Neural progenitor cell (in vitro differentiated cells): ENCODE measurements at regions not wholly inside any gene's neighbourhood (a gene's known extent, or its start where the extent isn't known, plus 50 kb on each side); places are given as distances from the start of the nearest gene placed in this dataset.

Experiments used
- EZH2 ChIP-seq: fragments of 200-600 bp; sonication (generic); IDR thresholded peaks from 2 replicates; pipeline ENCODE4 v1.6.1; 2017; ENCODE audit warnings: antibody characterized with exemption, mild to moderate bottlenecking, moderate library complexity
- EZH2phosphoT487 ChIP-seq: fragments of 200-600 bp; sonication (generic); IDR thresholded peaks from 2 replicates; pipeline ENCODE4 v1.6.1; 2017; ENCODE audit warnings: antibody characterized with exemption
- TF ChIP-seq, protein P1 (sequence below): fragments of 200-600 bp; sonication (generic); IDR thresholded peaks from 2 replicates; pipeline ENCODE4 v1.5.1; 2017; ENCODE audit warnings: antibody characterized with exemption, mild to moderate bottlenecking

GRCh38 chr16:73485880-73486279 lies 438.0 kb upstream of the ZFHX3 start:
- TF ChIP-seq, protein P1, sequence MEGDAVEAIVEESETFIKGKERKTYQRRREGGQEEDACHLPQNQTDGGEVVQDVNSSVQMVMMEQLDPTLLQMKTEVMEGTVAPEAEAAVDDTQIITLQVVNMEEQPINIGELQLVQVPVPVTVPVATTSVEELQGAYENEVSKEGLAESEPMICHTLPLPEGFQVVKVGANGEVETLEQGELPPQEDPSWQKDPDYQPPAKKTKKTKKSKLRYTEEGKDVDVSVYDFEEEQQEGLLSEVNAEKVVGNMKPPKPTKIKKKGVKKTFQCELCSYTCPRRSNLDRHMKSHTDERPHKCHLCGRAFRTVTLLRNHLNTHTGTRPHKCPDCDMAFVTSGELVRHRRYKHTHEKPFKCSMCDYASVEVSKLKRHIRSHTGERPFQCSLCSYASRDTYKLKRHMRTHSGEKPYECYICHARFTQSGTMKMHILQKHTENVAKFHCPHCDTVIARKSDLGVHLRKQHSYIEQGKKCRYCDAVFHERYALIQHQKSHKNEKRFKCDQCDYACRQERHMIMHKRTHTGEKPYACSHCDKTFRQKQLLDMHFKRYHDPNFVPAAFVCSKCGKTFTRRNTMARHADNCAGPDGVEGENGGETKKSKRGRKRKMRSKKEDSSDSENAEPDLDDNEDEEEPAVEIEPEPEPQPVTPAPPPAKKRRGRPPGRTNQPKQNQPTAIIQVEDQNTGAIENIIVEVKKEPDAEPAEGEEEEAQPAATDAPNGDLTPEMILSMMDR: no peak
- TF ChIP-seq EZH2: no peak
- TF ChIP-seq EZH2phosphoT487: no peak
